ENCODE measurements at regions not wholly inside any gene's neighbourhood (a gene's known extent, or its start where the extent isn't known, plus 50 kb on each side); places are given as distances from the start of the nearest gene placed in this dataset.

- TF ChIP-seq POLR2A (IDR thresholded peaks at IDR 0.05) (no peak), CTCF (IDR thresholded peaks at IDR 0.05) (no peak), POLR2AphosphoS5 (IDR thresholded peaks at IDR 0.05) (no peak), EP300 (IDR thresholded peaks at IDR 0.05) (no peak)
Measured at GRCh38 chr10:78321000-78321399, 287.3 kb downstream of the RPS24 start.

Data from suprapubic skin (tissue), 4 donors.